AG04450 (cell line): ENCODE measurements at regions not wholly inside any gene's neighbourhood (a gene's known extent, or its start where the extent isn't known, plus 50 kb on each side); places are given as distances from the start of the nearest gene placed in this dataset.

ENCODE experiments used
- CTCF ChIA-PET: fragments of 300-600, 350-600 bp; formaldehyde crosslinking; extraction: SDS; loops from one replicate; lab custom pipeline; 2022; ENCODE audit warnings: antibody characterized with exemption, inconsistent platforms; lab: Charles Lee
- POLR2A ChIA-PET: fragments of 350-600 bp; formaldehyde crosslinking; extraction: SDS; loops from one replicate; lab custom pipeline; 2021; ENCODE audit warnings: antibody characterized with exemption, inconsistent platforms; lab: Yijun Ruan, JAX
- DNase-seq: peaks from one replicate; pipeline ENCODE4 v3.0.0-alpha.2; 2011; ENCODE audit warnings: low read depth, low spot score
- H3K27ac ChIP-seq: one replicate; pipeline ENCODE4 v1.5.1; 2012; ENCODE audit warnings: low read depth, low read length, control low read depth
- H3K27me3 ChIP-seq: one replicate; pipeline ENCODE4 v1.6.0; 2012; ENCODE audit warnings: low read length; ENCODE audit not compliant: control insufficient read depth, insufficient read depth
- H3K4me3 ChIP-seq: 2 replicates; pipeline ENCODE4 v1.5.1; 2011; ENCODE audit warnings: mild to moderate bottlenecking, low read depth, low read length, control low read depth
- H3K9me3 ChIP-seq: 2 replicates; pipeline ENCODE4 v1.5.1; 2012; ENCODE audit warnings: low read length; ENCODE audit not compliant: control insufficient read depth, insufficient read depth
- TF ChIP-seq, protein P1 (sequence below): IDR thresholded peaks from 2 replicates; pipeline ENCODE4 v1.5.1; 2011; ENCODE audit warnings: low read depth, low read length, control low read depth, inconsistent platforms

DNA sequence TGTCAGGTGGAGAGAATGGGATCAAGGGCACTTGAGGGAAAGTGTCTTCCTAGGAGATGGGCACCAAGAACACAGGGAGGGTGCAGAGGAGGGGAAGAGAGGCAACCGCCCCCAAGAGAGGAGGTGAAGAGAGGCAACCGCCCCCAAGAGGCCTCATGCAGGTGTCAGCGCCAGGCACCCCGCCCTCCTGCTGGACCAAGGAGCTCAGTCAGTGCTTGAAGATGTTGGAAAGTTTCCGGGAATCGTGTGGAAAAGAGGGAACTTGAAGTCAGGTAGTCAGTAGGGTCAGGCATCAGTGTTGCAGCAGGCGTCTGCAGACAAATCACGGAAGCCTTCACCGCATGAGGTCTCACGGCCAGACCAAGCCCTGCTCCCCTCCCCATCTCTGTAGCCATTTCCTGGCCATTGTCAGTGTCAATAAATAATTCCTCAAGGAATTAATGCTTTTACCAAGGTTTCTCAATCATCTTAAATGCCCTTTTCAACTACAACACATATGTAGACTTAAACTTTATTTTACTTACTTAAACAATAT is 353.1 kb downstream of the EIPR1 start:
- H3K4me3 ChIP-seq = no peak overlapping the region
- POLR2A ChIA-PET = no interaction called here
- CTCF ChIA-PET = no interaction called here

DNA sequence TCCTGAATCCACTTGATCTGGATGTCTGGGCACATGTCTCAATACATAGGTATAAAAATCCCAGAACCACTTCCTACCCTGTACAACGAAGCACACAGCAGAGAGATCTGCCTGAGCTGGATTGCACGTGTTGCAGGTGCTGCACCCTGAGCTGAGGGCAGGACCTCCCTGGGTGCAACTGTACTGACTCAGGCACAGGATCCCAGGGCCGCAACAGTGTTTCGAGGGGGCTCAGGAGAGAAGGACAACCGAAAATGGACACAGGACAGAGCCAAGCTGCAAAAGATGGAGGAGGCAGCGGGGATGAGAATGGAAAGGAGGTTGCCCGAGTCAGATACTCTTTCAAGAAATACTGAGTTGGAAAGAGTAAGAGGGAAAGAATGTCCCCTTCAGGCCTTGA is 354.1 kb downstream of the EIPR1 start:
- TF ChIP-seq, protein P1, sequence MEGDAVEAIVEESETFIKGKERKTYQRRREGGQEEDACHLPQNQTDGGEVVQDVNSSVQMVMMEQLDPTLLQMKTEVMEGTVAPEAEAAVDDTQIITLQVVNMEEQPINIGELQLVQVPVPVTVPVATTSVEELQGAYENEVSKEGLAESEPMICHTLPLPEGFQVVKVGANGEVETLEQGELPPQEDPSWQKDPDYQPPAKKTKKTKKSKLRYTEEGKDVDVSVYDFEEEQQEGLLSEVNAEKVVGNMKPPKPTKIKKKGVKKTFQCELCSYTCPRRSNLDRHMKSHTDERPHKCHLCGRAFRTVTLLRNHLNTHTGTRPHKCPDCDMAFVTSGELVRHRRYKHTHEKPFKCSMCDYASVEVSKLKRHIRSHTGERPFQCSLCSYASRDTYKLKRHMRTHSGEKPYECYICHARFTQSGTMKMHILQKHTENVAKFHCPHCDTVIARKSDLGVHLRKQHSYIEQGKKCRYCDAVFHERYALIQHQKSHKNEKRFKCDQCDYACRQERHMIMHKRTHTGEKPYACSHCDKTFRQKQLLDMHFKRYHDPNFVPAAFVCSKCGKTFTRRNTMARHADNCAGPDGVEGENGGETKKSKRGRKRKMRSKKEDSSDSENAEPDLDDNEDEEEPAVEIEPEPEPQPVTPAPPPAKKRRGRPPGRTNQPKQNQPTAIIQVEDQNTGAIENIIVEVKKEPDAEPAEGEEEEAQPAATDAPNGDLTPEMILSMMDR = no peak
- DNase-seq = no peak
- peaks cover 49% of the 10 kb centered on the region for H3K9me3 ChIP-seq
- ChIA-PET POLR2A (no interaction called here), CTCF (no interaction called here)
- H3K27ac ChIP-seq = no peak overlapping the region
- H3K4me3 ChIP-seq = no peak overlapping the region
- H3K27me3 ChIP-seq = no peaks in the 10 kb centered on the region

More for the DNA sequence above, 353.1 kb downstream of the EIPR1 start:
- Histone ChIP-seq H3K27ac (no peak overlapping the region), H3K27me3 (no peaks in the 10 kb centered on the region), H3K9me3 (peaks cover 49% of the 10 kb centered on the region)
- TF ChIP-seq, protein P1 = no peak
- DNase-seq = no peak

DNA sequence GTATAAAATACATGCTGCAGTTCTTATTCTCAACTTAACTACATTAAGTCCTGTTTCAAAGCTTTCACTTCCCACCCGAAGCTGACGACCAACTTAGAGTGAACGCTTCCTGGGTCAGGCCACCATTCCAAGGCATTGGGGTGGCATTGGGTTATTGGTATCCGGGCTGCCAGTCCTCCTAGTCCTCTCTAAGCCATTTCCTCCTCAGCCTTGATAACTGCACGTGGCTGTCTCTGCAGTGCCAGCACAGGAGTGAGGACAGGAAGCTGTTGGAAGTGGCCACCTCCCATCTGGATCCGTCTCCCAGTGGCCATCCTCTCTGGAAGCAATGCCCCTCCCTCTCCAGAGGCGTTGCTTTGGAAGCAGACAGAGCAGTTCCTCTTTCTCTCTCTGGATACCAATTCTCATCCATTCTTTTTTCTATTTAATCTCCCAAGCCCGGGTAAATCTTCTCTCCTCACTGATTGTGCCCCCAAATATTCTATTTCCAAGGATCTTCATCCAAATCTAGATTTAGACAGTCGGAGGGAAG is 354.7 kb downstream of the EIPR1 start:
- POLR2A ChIA-PET = no interaction called here

DNA sequence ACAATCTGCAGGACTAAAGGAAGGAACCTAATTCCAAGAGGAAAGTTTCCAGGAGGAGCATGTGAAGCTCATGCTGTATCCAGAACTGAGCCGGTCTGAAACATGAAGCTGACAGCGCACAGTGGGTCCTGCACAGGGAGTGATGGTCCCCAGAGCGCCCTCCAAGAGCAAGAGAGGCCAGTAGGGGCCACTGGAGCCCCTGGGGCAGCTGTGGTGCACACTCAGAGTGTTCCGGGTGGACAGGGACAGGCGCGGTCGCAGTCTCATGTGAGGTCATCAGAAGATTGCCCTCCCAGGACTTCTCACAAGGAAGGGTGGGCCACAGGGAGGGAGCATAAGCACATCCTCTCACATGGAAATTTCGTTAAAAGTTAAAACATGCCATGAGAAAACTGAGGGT is 355.9 kb downstream of the EIPR1 start:
- no peak for DNase-seq

More for the DNA sequence above, 354.7 kb downstream of the EIPR1 start:
- peaks cover 49% of the 10 kb centered on the region for H3K9me3 ChIP-seq
- TF ChIP-seq, protein P1 = no peak
- DNase-seq = no peak
- no peak overlapping the region for H3K4me3 ChIP-seq
- no peak overlapping the region for H3K27ac ChIP-seq
- no peaks in the 10 kb centered on the region for H3K27me3 ChIP-seq
- CTCF ChIA-PET = no interaction called here

DNA sequence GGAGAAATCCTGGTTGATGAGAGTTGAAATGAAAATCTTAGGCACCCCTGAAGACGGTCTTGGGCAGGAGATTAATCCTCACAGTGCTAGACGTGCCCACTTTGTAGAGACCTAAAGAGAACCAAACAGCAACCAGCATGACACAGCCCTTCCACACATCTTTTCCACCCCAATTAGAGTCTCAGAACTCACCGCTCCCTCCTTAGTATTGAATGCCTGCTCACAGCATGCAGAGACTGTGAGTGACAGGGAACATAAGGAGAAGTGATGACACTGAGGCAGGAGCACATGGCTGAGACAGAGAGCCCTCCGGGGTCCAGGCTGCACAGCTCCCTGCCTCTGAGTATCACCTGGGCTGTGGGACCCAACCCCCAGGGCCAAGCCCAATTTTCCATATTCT is 367.6 kb downstream of the EIPR1 start:
- H3K9me3 ChIP-seq = peaks cover 33% of the 10 kb centered on the region
- CTCF ChIA-PET = no interaction called here
- POLR2A ChIA-PET = no interaction called here

More for the DNA sequence above, 355.9 kb downstream of the EIPR1 start:
- H3K4me3 ChIP-seq = no peak overlapping the region
- no peaks in the 10 kb centered on the region for H3K27me3 ChIP-seq
- H3K27ac ChIP-seq = no peak overlapping the region
- ChIA-PET POLR2A (no interaction called here), CTCF (no interaction called here)
- peaks cover 49% of the 10 kb centered on the region for H3K9me3 ChIP-seq
- TF ChIP-seq, protein P1 = no peak

More for the DNA sequence above, 367.6 kb downstream of the EIPR1 start:
- Histone ChIP-seq H3K4me3 (no peak overlapping the region), H3K27me3 (no peaks in the 10 kb centered on the region), H3K27ac (no peak overlapping the region)
- TF ChIP-seq, protein P1 = no peak
- no peak for DNase-seq
